ENCODE measurements at regions not wholly inside any gene's neighbourhood (a gene's known extent, or its start where the extent isn't known, plus 50 kb on each side); places are given as distances from the start of the nearest gene placed in this dataset.

DNA sequence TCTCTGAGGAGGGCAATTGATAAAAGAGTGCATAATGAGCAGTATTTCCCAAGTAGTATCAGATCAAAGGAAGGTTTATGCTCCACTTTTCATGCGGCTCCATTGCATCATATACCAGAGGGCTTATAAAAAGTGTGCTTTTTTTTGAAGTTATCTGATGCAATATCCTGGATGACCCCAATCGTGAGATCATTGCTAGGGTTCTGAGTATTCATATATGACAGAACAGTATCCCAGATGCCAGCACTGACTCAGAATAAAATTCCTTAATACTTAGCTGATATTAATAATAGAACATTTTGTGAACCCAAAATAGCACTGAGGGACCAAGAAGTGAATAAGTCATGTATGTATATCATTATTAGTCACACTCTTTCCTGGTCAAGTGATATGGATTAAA lies 945.5 kb upstream of the AGA start:
- no peak overlapping the region for H3K27ac ChIP-seq (ENCODE audit: control insufficient read depth, insufficient read depth)
- H3K9ac ChIP-seq (ENCODE audit: control insufficient read depth, insufficient read depth, low read length), result no peak overlapping the region
- H4K20me1 ChIP-seq (ENCODE audit: control insufficient read depth, insufficient read depth), result no peaks in the 10 kb centered on the region
- H3K4me1 ChIP-seq (ENCODE audit: control insufficient read depth, insufficient read depth, low read length), result no peaks in the 10 kb centered on the region
- DNase-seq (ENCODE audit: low read depth, low spot score) (no peak), FAIRE-seq (no peak), ATAC-seq (no peak)
- H3K4me3 ChIP-seq, result no peak overlapping the region
- no TSS peak for BruUV-seq (replicated peaks)
- H3K9me3 ChIP-seq (replicated peaks; ENCODE audit: control insufficient read depth, insufficient read depth, low read length), result no peaks in the 10 kb centered on the region
- RAD21 ChIA-PET (ENCODE audit: unreplicated experiment), result no interaction called here
- TF ChIP-seq, protein P1, sequence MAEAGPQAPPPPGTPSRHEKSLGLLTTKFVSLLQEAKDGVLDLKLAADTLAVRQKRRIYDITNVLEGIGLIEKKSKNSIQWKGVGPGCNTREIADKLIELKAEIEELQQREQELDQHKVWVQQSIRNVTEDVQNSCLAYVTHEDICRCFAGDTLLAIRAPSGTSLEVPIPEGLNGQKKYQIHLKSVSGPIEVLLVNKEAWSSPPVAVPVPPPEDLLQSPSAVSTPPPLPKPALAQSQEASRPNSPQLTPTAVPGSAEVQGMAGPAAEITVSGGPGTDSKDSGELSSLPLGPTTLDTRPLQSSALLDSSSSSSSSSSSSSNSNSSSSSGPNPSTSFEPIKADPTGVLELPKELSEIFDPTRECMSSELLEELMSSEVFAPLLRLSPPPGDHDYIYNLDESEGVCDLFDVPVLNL (IDR thresholded peaks at IDR 0.05; ENCODE audit: low read depth, low read length), result no peak
- TF ChIP-seq SIN3A (IDR thresholded peaks at IDR 0.05; ENCODE audit: low read depth, low read length) (no peak), MTA3 (IDR thresholded peaks at IDR 0.05; ENCODE audit: borderline replicate concordance, low read length) (no peak), RFX5 (IDR thresholded peaks at IDR 0.05; ENCODE audit: low read depth, low read length) (no peak), KLF5 (IDR thresholded peaks at IDR 0.05; ENCODE audit: partially characterized antibody) (no peak), SUPT20H (IDR thresholded peaks at IDR 0.05; ENCODE audit: borderline replicate concordance, control insufficient read depth, low read depth, low read length) (no peak), NRF1 (conservative IDR thresholded peaks at IDR 0.05; ENCODE audit: low read depth, low read length) (no peak), ZBED1 (IDR thresholded peaks at IDR 0.05; ENCODE audit: borderline replicate concordance) (no peak), POU2F2 (IDR thresholded peaks at IDR 0.05; ENCODE audit: borderline replicate concordance, low read depth, low read length) (no peak), ZZZ3 (IDR thresholded peaks at IDR 0.05; ENCODE audit: control insufficient read depth, insufficient read length, low read depth) (no peak), NFXL1 (IDR thresholded peaks at IDR 0.05; ENCODE audit: borderline replicate concordance) (no peak), CEBPB (IDR thresholded peaks at IDR 0.05; ENCODE audit: borderline replicate concordance in 1 of 2, low read depth in 2 of 2, low read length in 2 of 2) (no peak)
- TF ChIP-seq, protein P2, sequence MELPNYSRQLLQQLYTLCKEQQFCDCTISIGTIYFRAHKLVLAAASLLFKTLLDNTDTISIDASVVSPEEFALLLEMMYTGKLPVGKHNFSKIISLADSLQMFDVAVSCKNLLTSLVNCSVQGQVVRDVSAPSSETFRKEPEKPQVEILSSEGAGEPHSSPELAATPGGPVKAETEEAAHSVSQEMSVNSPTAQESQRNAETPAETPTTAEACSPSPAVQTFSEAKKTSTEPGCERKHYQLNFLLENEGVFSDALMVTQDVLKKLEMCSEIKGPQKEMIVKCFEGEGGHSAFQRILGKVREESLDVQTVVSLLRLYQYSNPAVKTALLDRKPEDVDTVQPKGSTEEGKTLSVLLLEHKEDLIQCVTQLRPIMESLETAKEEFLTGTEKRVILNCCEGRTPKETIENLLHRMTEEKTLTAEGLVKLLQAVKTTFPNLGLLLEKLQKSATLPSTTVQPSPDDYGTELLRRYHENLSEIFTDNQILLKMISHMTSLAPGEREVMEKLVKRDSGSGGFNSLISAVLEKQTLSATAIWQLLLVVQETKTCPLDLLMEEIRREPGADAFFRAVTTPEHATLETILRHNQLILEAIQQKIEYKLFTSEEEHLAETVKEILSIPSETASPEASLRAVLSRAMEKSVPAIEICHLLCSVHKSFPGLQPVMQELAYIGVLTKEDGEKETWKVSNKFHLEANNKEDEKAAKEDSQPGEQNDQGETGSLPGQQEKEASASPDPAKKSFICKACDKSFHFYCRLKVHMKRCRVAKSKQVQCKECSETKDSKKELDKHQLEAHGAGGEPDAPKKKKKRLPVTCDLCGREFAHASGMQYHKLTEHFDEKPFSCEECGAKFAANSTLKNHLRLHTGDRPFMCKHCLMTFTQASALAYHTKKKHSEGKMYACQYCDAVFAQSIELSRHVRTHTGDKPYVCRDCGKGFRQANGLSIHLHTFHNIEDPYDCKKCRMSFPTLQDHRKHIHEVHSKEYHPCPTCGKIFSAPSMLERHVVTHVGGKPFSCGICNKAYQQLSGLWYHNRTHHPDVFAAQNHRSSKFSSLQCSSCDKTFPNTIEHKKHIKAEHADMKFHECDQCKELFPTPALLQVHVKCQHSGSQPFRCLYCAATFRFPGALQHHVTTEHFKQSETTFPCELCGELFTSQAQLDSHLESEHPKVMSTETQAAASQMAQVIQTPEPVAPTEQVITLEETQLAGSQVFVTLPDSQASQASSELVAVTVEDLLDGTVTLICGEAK (IDR thresholded peaks at IDR 0.05; ENCODE audit: borderline replicate concordance), result no peak
- TF ChIP-seq, protein P3, sequence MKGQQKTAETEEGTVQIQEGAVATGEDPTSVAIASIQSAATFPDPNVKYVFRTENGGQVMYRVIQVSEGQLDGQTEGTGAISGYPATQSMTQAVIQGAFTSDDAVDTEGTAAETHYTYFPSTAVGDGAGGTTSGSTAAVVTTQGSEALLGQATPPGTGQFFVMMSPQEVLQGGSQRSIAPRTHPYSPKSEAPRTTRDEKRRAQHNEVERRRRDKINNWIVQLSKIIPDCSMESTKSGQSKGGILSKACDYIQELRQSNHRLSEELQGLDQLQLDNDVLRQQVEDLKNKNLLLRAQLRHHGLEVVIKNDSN (IDR thresholded peaks at IDR 0.05; ENCODE audit: borderline replicate concordance, extremely low read length, insufficient read depth, low read depth, low read length), result no peak
- TF ChIP-seq, protein P4, sequence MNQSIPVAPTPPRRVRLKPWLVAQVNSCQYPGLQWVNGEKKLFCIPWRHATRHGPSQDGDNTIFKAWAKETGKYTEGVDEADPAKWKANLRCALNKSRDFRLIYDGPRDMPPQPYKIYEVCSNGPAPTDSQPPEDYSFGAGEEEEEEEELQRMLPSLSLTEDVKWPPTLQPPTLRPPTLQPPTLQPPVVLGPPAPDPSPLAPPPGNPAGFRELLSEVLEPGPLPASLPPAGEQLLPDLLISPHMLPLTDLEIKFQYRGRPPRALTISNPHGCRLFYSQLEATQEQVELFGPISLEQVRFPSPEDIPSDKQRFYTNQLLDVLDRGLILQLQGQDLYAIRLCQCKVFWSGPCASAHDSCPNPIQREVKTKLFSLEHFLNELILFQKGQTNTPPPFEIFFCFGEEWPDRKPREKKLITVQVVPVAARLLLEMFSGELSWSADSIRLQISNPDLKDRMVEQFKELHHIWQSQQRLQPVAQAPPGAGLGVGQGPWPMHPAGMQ (IDR thresholded peaks at IDR 0.05; ENCODE audit: borderline replicate concordance), result no peak
- H2AFZ ChIP-seq (ENCODE audit: control insufficient read depth, low read depth, low read length), result no peak overlapping the region
- SMC1A ChIA-PET (ENCODE audit: uncharacterized antibody, unreplicated experiment), result interaction anchor here (1.4 kb wide), 1 partner anchor 86 kb away, joined by 3 read pairs; no protein-coding TSS in a partner anchor
- intact Hi-C loops (cut with micrococcal nuclease; ENCODE audit: unreplicated experiment) (no loop called here), in situ Hi-C loops (cut with MboI) (no loop called here)
- WGBS (ENCODE audit: insufficient coverage, insufficient replicate concordance, low lambda C conversion rate, missing lambda C conversion rate), result 2% methylated on average over 2 of the region's 2 CpGs
- CTCF ChIA-PET, result no interaction called here
- no peaks in the 10 kb centered on the region for H3K79me2 ChIP-seq (ENCODE audit: control insufficient read depth, insufficient read depth, low read length)
- H3K27me3 ChIP-seq (replicated peaks in 1 of 2; ENCODE audit: control insufficient read depth in 2 of 2, insufficient read depth in 2 of 2, low read length in 1 of 2), result no peaks in the 10 kb centered on the region
- POLR2A ChIA-PET, result no interaction called here
- no peak overlapping the region for H3K4me2 ChIP-seq (ENCODE audit: control insufficient read depth, insufficient read depth)
- H3K36me3 ChIP-seq (ENCODE audit: control insufficient read depth in 2 of 2, insufficient read depth in 2 of 2, low read length in 1 of 2), result no peaks in the 10 kb centered on the region

Measured in GM12878 (cell line).